OCI-LY7 (cell line): ENCODE measurements at regions not wholly inside any gene's neighbourhood (a gene's known extent, or its start where the extent isn't known, plus 50 kb on each side); places are given as distances from the start of the nearest gene placed in this dataset.

Source experiments
- BruUV-seq: library from RNA; stranded (reverse); fragments of 400-500 nt; replicated peaks from 2 replicates; lab custom pipeline; 2021; lab: Mats Ljungman, UMichigan
- CTCF ChIA-PET: fragments of 300-600 bp; sonication (Branson Sonifier 250); formaldehyde crosslinking; loops from one replicate; lab custom pipeline; 2022; ENCODE audit warnings: antibody characterized with exemption; ENCODE audit not compliant: unreplicated experiment; lab: Charles Lee
- POLR2A ChIA-PET: fragments of 300-600 bp; sonication (Branson Sonifier 250); formaldehyde crosslinking; loops from one replicate; lab custom pipeline; 2022; ENCODE audit warnings: antibody characterized with exemption; lab: Charles Lee
- DNase-seq: peaks from one replicate; pipeline ENCODE4 v3.0.0-alpha.2; 2015; ENCODE audit warnings: low spot score
- H2AFZ ChIP-seq: fragments of 200-600 bp; sonication (generic), shearing (Covaris generic); 2 replicates; pipeline ENCODE4 v1.6.1; 2014; ENCODE audit warnings: mild to moderate bottlenecking, antibody characterized with exemption, low read length, moderate library complexity
- H3K27ac ChIP-seq: fragments of 200-600 bp; sonication (generic); 2 replicates; pipeline ENCODE4 v1.5.1; 2014; ENCODE audit warnings: mixed run types, low read depth, mild to moderate bottlenecking, moderate library complexity, low read length, inconsistent platforms; ENCODE audit not compliant: poor library complexity, severe bottlenecking
- H3K36me3 ChIP-seq: fragments of 200-600 bp; sonication (generic); 2 replicates; pipeline ENCODE4 v1.6.1; 2014; ENCODE audit warnings: mild to moderate bottlenecking, antibody characterized with exemption, low read length, moderate library complexity, mixed read lengths; ENCODE audit not compliant: insufficient read depth
- H3K4me1 ChIP-seq: fragments of 200-600 bp; sonication (generic); 2 replicates; pipeline ENCODE4 v1.5.1; 2014; ENCODE audit warnings: mild to moderate bottlenecking, low read length; ENCODE audit not compliant: insufficient read depth, poor library complexity, severe bottlenecking
- H3K4me2 ChIP-seq: fragments of 200-600 bp; sonication (generic); 2 replicates; pipeline ENCODE4 v1.6.1; 2014; ENCODE audit warnings: mild to moderate bottlenecking, low read length
- H3K4me3 ChIP-seq: fragments of 200-600 bp; sonication (generic); 2 replicates; pipeline ENCODE4 v1.5.1; 2014; ENCODE audit warnings: mild to moderate bottlenecking, low read depth, low read length; ENCODE audit not compliant: poor library complexity, severe bottlenecking
- H3K79me2 ChIP-seq: fragments of 200-600 bp; sonication (generic); 2 replicates; pipeline ENCODE4 v1.6.1; 2016; ENCODE audit warnings: low read depth, mild to moderate bottlenecking, low read length, moderate library complexity, mixed read lengths; ENCODE audit not compliant: insufficient read depth
- H3K9me2 ChIP-seq: fragments of 200-600 bp; sonication (generic); 2 replicates; pipeline ENCODE4 v1.6.1; 2016; ENCODE audit warnings: mild to moderate bottlenecking, low read length, mixed read lengths; ENCODE audit not compliant: insufficient read depth
- H3K9me3 ChIP-seq: fragments of 200-600 bp; sonication (generic); 2 replicates; pipeline ENCODE4 v1.6.1; 2014; ENCODE audit warnings: mild to moderate bottlenecking, mixed run types, low read length, mixed read lengths
- H4K20me1 ChIP-seq: fragments of 200-600 bp; sonication (generic); 2 replicates; pipeline ENCODE4 v1.6.1; 2014; ENCODE audit warnings: mild to moderate bottlenecking, antibody characterized with exemption, low read length, moderate library complexity, mixed read lengths; ENCODE audit not compliant: insufficient read depth
- EZH2phosphoT487 ChIP-seq: fragments of 200-600 bp; sonication (generic); IDR thresholded peaks from 2 replicates; pipeline ENCODE4 v1.6.1; 2018; ENCODE audit warnings: low read depth, borderline replicate concordance, mild to moderate bottlenecking, mixed run types, antibody characterized with exemption, low read length, moderate library complexity, mixed read lengths
- intact Hi-C: fragments of 100-400 bp; cut with micrococcal nuclease; formaldehyde crosslinking; loops from one replicate; pipeline ENCODE4 v1.10.0; 2022; ENCODE audit not compliant: unreplicated experiment
- TF ChIP-seq, protein P1 (sequence below): fragments of 200-600 bp; sonication (generic); conservative IDR thresholded peaks from 2 replicates; pipeline ENCODE4 v1.5.1; 2014; ENCODE audit warnings: mild to moderate bottlenecking, antibody characterized with exemption, low read length, moderate library complexity, mixed read lengths

DNA sequence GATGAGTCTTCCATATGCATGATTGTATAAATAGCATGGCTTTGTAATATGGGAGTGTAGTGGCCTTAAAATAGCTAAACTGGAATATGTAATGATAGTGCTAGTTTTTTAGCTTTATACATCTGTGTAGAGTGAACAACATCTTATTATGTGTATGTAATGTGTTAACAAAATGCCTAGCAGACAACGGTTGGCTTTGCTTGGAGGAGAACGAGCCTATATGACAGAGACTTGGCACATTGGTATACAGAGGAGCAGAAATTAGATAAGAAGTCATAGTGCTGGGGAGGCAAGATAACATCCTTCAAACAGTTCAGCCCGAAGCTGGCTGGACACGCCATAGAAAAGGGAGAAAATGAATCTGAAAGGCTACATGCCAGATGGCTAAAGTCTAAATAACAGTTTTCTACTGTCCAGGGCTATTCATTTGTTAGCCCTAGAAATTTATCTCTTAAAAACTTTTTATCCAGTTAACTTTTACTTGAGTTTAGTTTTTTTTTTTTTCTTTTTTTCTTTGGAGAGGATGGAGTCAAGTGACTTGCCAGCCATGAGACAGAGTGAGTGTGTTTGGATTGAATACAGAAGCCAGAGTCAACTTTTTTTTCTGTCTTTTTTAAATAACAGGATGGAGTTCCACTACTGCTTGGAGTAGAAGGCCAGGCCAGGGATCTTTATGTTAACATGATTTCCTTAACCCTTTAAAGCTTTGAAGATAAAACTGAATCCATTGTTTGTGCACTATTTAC, 214.4 kb upstream of the ACTBL2 start:
- H2AFZ ChIP-seq: no peak overlapping the region
- H3K9me3 ChIP-seq: no peaks in the 10 kb centered on the region
- TF ChIP-seq, protein P1, sequence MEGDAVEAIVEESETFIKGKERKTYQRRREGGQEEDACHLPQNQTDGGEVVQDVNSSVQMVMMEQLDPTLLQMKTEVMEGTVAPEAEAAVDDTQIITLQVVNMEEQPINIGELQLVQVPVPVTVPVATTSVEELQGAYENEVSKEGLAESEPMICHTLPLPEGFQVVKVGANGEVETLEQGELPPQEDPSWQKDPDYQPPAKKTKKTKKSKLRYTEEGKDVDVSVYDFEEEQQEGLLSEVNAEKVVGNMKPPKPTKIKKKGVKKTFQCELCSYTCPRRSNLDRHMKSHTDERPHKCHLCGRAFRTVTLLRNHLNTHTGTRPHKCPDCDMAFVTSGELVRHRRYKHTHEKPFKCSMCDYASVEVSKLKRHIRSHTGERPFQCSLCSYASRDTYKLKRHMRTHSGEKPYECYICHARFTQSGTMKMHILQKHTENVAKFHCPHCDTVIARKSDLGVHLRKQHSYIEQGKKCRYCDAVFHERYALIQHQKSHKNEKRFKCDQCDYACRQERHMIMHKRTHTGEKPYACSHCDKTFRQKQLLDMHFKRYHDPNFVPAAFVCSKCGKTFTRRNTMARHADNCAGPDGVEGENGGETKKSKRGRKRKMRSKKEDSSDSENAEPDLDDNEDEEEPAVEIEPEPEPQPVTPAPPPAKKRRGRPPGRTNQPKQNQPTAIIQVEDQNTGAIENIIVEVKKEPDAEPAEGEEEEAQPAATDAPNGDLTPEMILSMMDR: no peak
- TF ChIP-seq EZH2phosphoT487: no peak
- no peak overlapping the region for H3K4me3 ChIP-seq
- ChIA-PET CTCF (no interaction called here), POLR2A (interaction anchor here (0.6 to 0.7 kb wide), 4 partner anchors 12 to 71 kb away, joined by 3 to 8 read pairs (median 3); no protein-coding TSS in a partner anchor)
- no peak for DNase-seq
- no peak overlapping the region for H3K4me2 ChIP-seq
- H3K9me2 ChIP-seq: no peaks in the 10 kb centered on the region
- no peaks in the 10 kb centered on the region for H3K36me3 ChIP-seq
- no peaks in the 10 kb centered on the region for H3K4me1 ChIP-seq
- intact Hi-C loops: no loop called here
- H3K79me2 ChIP-seq: no peaks in the 10 kb centered on the region
- H3K27ac ChIP-seq: no peak overlapping the region
- BruUV-seq: no TSS peak
- H4K20me1 ChIP-seq: no peaks in the 10 kb centered on the region

DNA sequence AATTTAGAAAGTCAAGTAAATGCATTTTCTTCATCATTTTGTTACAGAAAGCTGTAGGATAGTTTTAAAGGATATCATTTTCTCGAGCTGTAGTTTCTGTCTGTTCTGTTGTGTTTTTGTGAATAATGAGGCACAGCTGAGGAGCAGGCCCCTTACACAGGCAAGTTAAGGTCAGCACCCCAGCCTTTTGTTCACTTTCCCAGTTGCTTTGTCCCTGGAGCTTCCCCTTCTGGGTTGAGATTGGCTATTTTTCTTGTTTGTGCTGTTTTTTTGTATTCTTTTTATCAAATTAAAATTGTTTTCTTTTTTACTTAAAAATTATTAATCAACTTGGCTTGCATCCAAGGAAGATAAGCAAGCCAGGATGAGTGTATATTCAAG, 213.8 kb upstream of the ACTBL2 start:
- Histone ChIP-seq H3K79me2 (no peaks in the 10 kb centered on the region), H3K4me1 (no peaks in the 10 kb centered on the region), H3K27ac (no peak overlapping the region), H4K20me1 (no peaks in the 10 kb centered on the region), H3K4me2 (no peak overlapping the region), H3K9me2 (no peaks in the 10 kb centered on the region), H3K9me3 (no peaks in the 10 kb centered on the region), H3K36me3 (no peaks in the 10 kb centered on the region), H2AFZ (no peak overlapping the region), H3K4me3 (no peak overlapping the region)
- BruUV-seq: no TSS peak
- no peak for DNase-seq
- ChIA-PET POLR2A (interaction anchor here (0.6 to 0.7 kb wide), 2 partner anchors 69 to 72 kb away, joined by 3 read pairs; no protein-coding TSS in a partner anchor), CTCF (no interaction called here)
- no peak for TF ChIP-seq EZH2phosphoT487
- TF ChIP-seq, protein P1: no peak
- intact Hi-C loops: no loop called here

- ChIA-PET POLR2A (no interaction called here), CTCF (no interaction called here)
- Histone ChIP-seq H3K79me2 (no peaks in the 10 kb centered on the region), H3K4me1 (no peaks in the 10 kb centered on the region), H3K9me2 (no peaks in the 10 kb centered on the region), H3K9me3 (no peaks in the 10 kb centered on the region), H4K20me1 (no peaks in the 10 kb centered on the region), H3K4me3 (no peak overlapping the region), H2AFZ (no peak overlapping the region), H3K4me2 (no peak overlapping the region), H3K27ac (no peak overlapping the region), H3K36me3 (no peaks in the 10 kb centered on the region)
- DNase-seq: no peak
- intact Hi-C loops: no loop called here
- no TSS peak for BruUV-seq
- no peak for TF ChIP-seq EZH2phosphoT487
- TF ChIP-seq, protein P1: no peak
These were observed 213.2 kb upstream of the ACTBL2 start for GRCh38 chr5:57695706-57696388.
